HCT116 (cell line): ENCODE measurements at regions not wholly inside any gene's neighbourhood (a gene's known extent, or its start where the extent isn't known, plus 50 kb on each side); places are given as distances from the start of the nearest gene placed in this dataset.

Experiments
- ATAC-seq: fragments of 200-7000 bp; cut with Tn5 transposase; 2 replicates; pipeline ENCODE4 v1.9.1; 2020; ENCODE audit warnings: mild to moderate bottlenecking, moderate library complexity
- BruUV-seq: library from RNA; stranded (reverse); fragments of 400-500 nt; replicated peaks from 2 replicates; lab custom pipeline; 2021; lab: Mats Ljungman, UMichigan
- CTCF ChIA-PET: fragments of 300-600 bp; sonication (Branson Sonifier 250); formaldehyde crosslinking; loops from one replicate; lab custom pipeline; 2021; ENCODE audit warnings: antibody characterized with exemption; lab: Charles Lee
- POLR2A ChIA-PET: fragments of 300-600, 350-600 bp; sonication (Branson Sonifier 250); formaldehyde crosslinking; loops from one replicate; lab custom pipeline; 2021; ENCODE audit warnings: antibody characterized with exemption; lab: Charles Lee
- RAD21 ChIA-PET, 2 experiments: fragments of 300-600 bp; sonication (Branson Sonifier 250); formaldehyde crosslinking; loops; one replicate each; lab custom pipeline; 2023; ENCODE audit warnings: low total read pairs in 2 of 2; ENCODE audit not compliant: uncharacterized antibody in 2 of 2, unreplicated experiment in 2 of 2, low non-redundant PET in 1 of 2; lab: Charles Lee
- DNase-seq: peaks from one replicate; pipeline ENCODE4 v3.0.0-alpha.2; 2010; ENCODE audit warnings: low read depth, low spot score
- H2AFZ ChIP-seq: fragments of 200-600 bp; shearing (Covaris generic), sonication (generic); 2 replicates; pipeline ENCODE4 v1.6.1; 2017; ENCODE audit warnings: low read depth, mixed run types, mixed read lengths, antibody characterized with exemption, low read length; ENCODE audit not compliant: poor library complexity, severe bottlenecking
- H3K27ac ChIP-seq: 2 replicates; pipeline ENCODE4 v1.5.1; 2012; ENCODE audit warnings: low read depth, low read length
- H3K27me3 ChIP-seq: fragments of 200-600 bp; sonication (generic); 2 replicates; pipeline ENCODE4 v1.6.1; 2016; ENCODE audit warnings: mixed run types, low read length, mixed read lengths; ENCODE audit not compliant: insufficient read depth
- H3K36me3 ChIP-seq, 2 experiments: fragments of 200-500 bp in 1 of 2; fragments of 200-600 bp in 1 of 2; sonication (Bioruptor generic) in 1 of 2; sonication (generic) in 1 of 2; 2 replicates each; pipeline versions ENCODE4 v1.5.1 to v1.6.1; 2014 to 2016; ENCODE audit warnings: low read length in 2 of 2, inconsistent platforms in 1 of 2, mixed read lengths in 1 of 2, mixed run types in 1 of 2; ENCODE audit not compliant: insufficient read depth in 2 of 2, control insufficient read depth in 1 of 2
- H3K4me1 ChIP-seq, 2 experiments: fragments of 200-600 bp in 1 of 2; sonication (generic) in 1 of 2; 2 replicates each; pipeline versions ENCODE4 v1.5.1 to v1.6.1; 2012 to 2017; ENCODE audit warnings: low read length in 2 of 2, inconsistent platforms in 1 of 2, mild to moderate bottlenecking in 1 of 2, mixed read lengths in 1 of 2, mixed run types in 1 of 2, moderate library complexity in 1 of 2; ENCODE audit not compliant: insufficient read depth in 2 of 2, control insufficient read depth in 1 of 2
- H3K4me2 ChIP-seq: fragments of 200-600 bp; sonication (generic); 2 replicates; pipeline ENCODE4 v1.6.1; 2017; ENCODE audit warnings: mixed run types, low read length, mixed read lengths
- H3K4me3 ChIP-seq, 2 experiments: fragments of 200-600 bp in 1 of 2; sonication (generic) in 1 of 2; replicated peaks in 1 of 2; 2 replicates each; pipeline ENCODE4 v1.5.1; 2011 to 2016; ENCODE audit warnings: low read length in 2 of 2, control low read depth in 1 of 2, low read depth in 1 of 2, mild to moderate bottlenecking in 1 of 2, mixed read lengths in 1 of 2, mixed run types in 1 of 2
- H3K79me2 ChIP-seq: fragments of 200-600 bp; sonication (generic); 2 replicates; pipeline ENCODE4 v1.6.1; 2017; ENCODE audit warnings: mild to moderate bottlenecking, mixed run types, low read length, moderate library complexity, mixed read lengths; ENCODE audit not compliant: insufficient read depth
- H3K9ac ChIP-seq: fragments of 200-600 bp; sonication (generic); 2 replicates; pipeline ENCODE4 v1.6.1; 2016; ENCODE audit warnings: low read length, mixed read lengths
- H3K9me2 ChIP-seq: fragments of 200-600 bp; sonication (generic), shearing (Covaris generic); 2 replicates; pipeline ENCODE4 v1.6.1; 2017; ENCODE audit warnings: mixed run types, mild to moderate bottlenecking, moderate library complexity; ENCODE audit not compliant: insufficient read depth
- H3K9me3 ChIP-seq, 2 experiments: fragments of 200-500 bp in 1 of 2; fragments of 200-600 bp in 1 of 2; sonication (Bioruptor generic) in 1 of 2; sonication (generic) in 1 of 2; 2 replicates each; pipeline ENCODE4 v1.6.1; 2014 to 2017; ENCODE audit warnings: low read length in 2 of 2, mixed read lengths in 2 of 2, inconsistent platforms in 1 of 2, low read depth in 1 of 2, mild to moderate bottlenecking in 1 of 2, mixed run types in 1 of 2, moderate library complexity in 1 of 2; ENCODE audit not compliant: control insufficient read depth in 1 of 2, insufficient read depth in 1 of 2
- H4K20me1 ChIP-seq: fragments of 200-600 bp; sonication (generic), shearing (Covaris generic); 2 replicates; pipeline ENCODE4 v1.6.1; 2017; ENCODE audit warnings: mixed run types, mild to moderate bottlenecking, moderate library complexity; ENCODE audit not compliant: insufficient read depth
- ATF3 ChIP-seq: IDR thresholded peaks from 2 replicates; pipeline ENCODE4 v1.6.1; 2012
- CBX3 ChIP-seq: IDR thresholded peaks from 2 replicates; pipeline ENCODE4 v1.6.1; 2012; ENCODE audit warnings: low read depth
- EGR1 ChIP-seq: IDR thresholded peaks from 2 replicates; pipeline ENCODE4 v1.6.1; 2012; ENCODE audit warnings: low read depth
- ELF1 ChIP-seq: IDR thresholded peaks from 2 replicates; pipeline ENCODE4 v1.6.1; 2012; ENCODE audit warnings: low read depth, borderline replicate concordance
- EZH2 ChIP-seq: fragments of 200-600 bp; sonication (generic); IDR thresholded peaks from 2 replicates; pipeline ENCODE4 v1.6.1; 2017; ENCODE audit warnings: antibody characterized with exemption, mixed run types
- EZH2phosphoT487 ChIP-seq: fragments of 200-600 bp; IDR thresholded peaks from 2 replicates; pipeline ENCODE4 v1.6.1; 2018; ENCODE audit warnings: antibody characterized with exemption, borderline replicate concordance
- FOSL1 ChIP-seq: IDR thresholded peaks from 2 replicates; pipeline ENCODE4 v1.6.1; 2012; ENCODE audit warnings: low read depth
- JUND ChIP-seq: IDR thresholded peaks from 2 replicates; pipeline ENCODE4 v1.6.1; 2012
- MAX ChIP-seq: IDR thresholded peaks from 2 replicates; pipeline ENCODE4 v1.6.1; 2012
- POLR2A ChIP-seq: IDR thresholded peaks from 2 replicates; pipeline ENCODE4 v1.7.0; 2011; ENCODE audit warnings: borderline replicate concordance; ENCODE audit not compliant: insufficient read depth, insufficient read length; ENCODE audit errors: extremely low read depth
- RAD21 ChIP-seq: IDR thresholded peaks from 2 replicates; pipeline ENCODE4 v1.6.1; 2012; ENCODE audit warnings: low read depth, mild to moderate bottlenecking
- SIN3A ChIP-seq: IDR thresholded peaks from 2 replicates; pipeline ENCODE4 v1.6.1; 2012; ENCODE audit warnings: low read depth
- SP1 ChIP-seq: IDR thresholded peaks from 2 replicates; pipeline ENCODE4 v1.6.1; 2012; ENCODE audit warnings: low read depth
- SRF ChIP-seq: IDR thresholded peaks from 2 replicates; pipeline ENCODE4 v1.6.1; 2012; ENCODE audit warnings: low read depth
- YY1 ChIP-seq: IDR thresholded peaks from 2 replicates; pipeline ENCODE4 v1.6.1; 2011; ENCODE audit warnings: low read length, low read depth, moderate library complexity, mild to moderate bottlenecking; ENCODE audit not compliant: insufficient replicate concordance; ENCODE audit errors: extremely low read depth
- ZFX ChIP-seq: fragments of 450-650 bp; IDR thresholded peaks from 2 replicates; pipeline ENCODE4 v1.6.1; 2017
- intact Hi-C: fragments of 100-400 bp; cut with micrococcal nuclease; formaldehyde crosslinking; loops from 2 replicates; pipeline ENCODE4 v1.10.0; 2022
- TF ChIP-seq, protein P1 (sequence below), 3 experiments: fragments of 200-600 bp in 1 of 3; sonication (generic) in 1 of 3; IDR thresholded peaks in 2 of 3; conservative IDR thresholded peaks in 1 of 3; 2 replicates each; pipeline ENCODE4 v1.5.1; 2012 to 2017; ENCODE audit warnings: low read depth in 2 of 3, low read length in 2 of 3, antibody characterized with exemption in 1 of 3, borderline replicate concordance in 1 of 3, control low read depth in 1 of 3, mild to moderate bottlenecking in 1 of 3, mixed read lengths in 1 of 3, mixed run types in 1 of 3, moderate library complexity in 1 of 3; ENCODE audit not compliant: insufficient read depth in 1 of 3

GRCh38 chr10:120656107-120656506 is 195.1 kb upstream of the WDR11 start:
- Histone ChIP-seq H3K36me3 (no peaks in the 10 kb centered on the region), H3K27ac (no peak overlapping the region), H3K27me3 (peaks cover 39% of the 10 kb centered on the region), H4K20me1 (no peaks in the 10 kb centered on the region), H3K79me2 (no peaks in the 10 kb centered on the region), H3K4me2 (no peak overlapping the region), H3K4me3 (no peak overlapping the region), H3K9ac (no peak overlapping the region), H2AFZ (no peak overlapping the region), H3K4me1 (no peaks in the 10 kb centered on the region), H3K9me2 (no peaks in the 10 kb centered on the region), H3K9me3 (no peaks in the 10 kb centered on the region)
- POLR2A ChIA-PET = no interaction called here
- RAD21 ChIA-PET = no interaction called here
- no peak for DNase-seq
- no peak for ATAC-seq
- intact Hi-C loops = no loop called here
- TF ChIP-seq ELF1 = no peak
- TF ChIP-seq POLR2A = no peak
- TF ChIP-seq YY1 = no peak
- no peak for TF ChIP-seq JUND
- TF ChIP-seq RAD21 = no peak
- TF ChIP-seq SRF = no peak
- no peak for TF ChIP-seq EZH2
- TF ChIP-seq SIN3A = no peak
- TF ChIP-seq, protein P1, sequence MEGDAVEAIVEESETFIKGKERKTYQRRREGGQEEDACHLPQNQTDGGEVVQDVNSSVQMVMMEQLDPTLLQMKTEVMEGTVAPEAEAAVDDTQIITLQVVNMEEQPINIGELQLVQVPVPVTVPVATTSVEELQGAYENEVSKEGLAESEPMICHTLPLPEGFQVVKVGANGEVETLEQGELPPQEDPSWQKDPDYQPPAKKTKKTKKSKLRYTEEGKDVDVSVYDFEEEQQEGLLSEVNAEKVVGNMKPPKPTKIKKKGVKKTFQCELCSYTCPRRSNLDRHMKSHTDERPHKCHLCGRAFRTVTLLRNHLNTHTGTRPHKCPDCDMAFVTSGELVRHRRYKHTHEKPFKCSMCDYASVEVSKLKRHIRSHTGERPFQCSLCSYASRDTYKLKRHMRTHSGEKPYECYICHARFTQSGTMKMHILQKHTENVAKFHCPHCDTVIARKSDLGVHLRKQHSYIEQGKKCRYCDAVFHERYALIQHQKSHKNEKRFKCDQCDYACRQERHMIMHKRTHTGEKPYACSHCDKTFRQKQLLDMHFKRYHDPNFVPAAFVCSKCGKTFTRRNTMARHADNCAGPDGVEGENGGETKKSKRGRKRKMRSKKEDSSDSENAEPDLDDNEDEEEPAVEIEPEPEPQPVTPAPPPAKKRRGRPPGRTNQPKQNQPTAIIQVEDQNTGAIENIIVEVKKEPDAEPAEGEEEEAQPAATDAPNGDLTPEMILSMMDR (IDR thresholded peaks at IDR 0.05 in 2 of 3, conservative IDR thresholded peaks at IDR 0.05 in 1 of 3; ENCODE audit: borderline replicate concordance in 1 of 3, insufficient read depth in 1 of 3, low read depth in 2 of 3, low read length in 2 of 3) = no peak
- no peak for TF ChIP-seq FOSL1
- no peak for TF ChIP-seq ATF3
- TF ChIP-seq ZFX = no peak
- no peak for TF ChIP-seq SP1
- no peak for TF ChIP-seq CBX3
- no peak for TF ChIP-seq MAX
- no peak for TF ChIP-seq EZH2phosphoT487
- TF ChIP-seq EGR1 = no peak
- CTCF ChIA-PET = no interaction called here
- no TSS peak for BruUV-seq
